Esophagus squamous epithelium (tissue), 5 donors: ENCODE measurements at regions not wholly inside any gene's neighbourhood (a gene's known extent, or its start where the extent isn't known, plus 50 kb on each side); places are given as distances from the start of the nearest gene placed in this dataset.

Source experiments
- DNase-seq: peaks from one replicate; lab custom pipeline; 2025; lab: John Stamatoyannopoulos, UW
- H3K27ac ChIP-seq, 4 donors: fragments of 200-600 bp; sonication (generic); one replicate each; pipeline ENCODE4 v1.5.1; 2016 to 2019; ENCODE audit warnings: mild to moderate bottlenecking in 1 of 4
- H3K27me3 ChIP-seq, 4 donors: fragments of 200-600 bp; sonication (generic); 1 replicate in 3 of 4; 2 replicates in 1 of 4; pipeline versions ENCODE4 v1.5.1 to v1.6.0; 2017 to 2021; ENCODE audit warnings: antibody characterized with exemption in 1 of 4
- H3K36me3 ChIP-seq, 3 donors: fragments of 200-600 bp; sonication (generic); one replicate each; pipeline ENCODE4 v1.5.1; 2016 to 2019
- H3K4me1 ChIP-seq, 3 donors: fragments of 200-600 bp; sonication (generic); one replicate each; pipeline ENCODE4 v1.5.1; 2017 to 2019
- H3K4me3 ChIP-seq, 4 donors: fragments of 200-600 bp; sonication (generic); 1 replicate in 3 of 4; 2 replicates in 1 of 4; pipeline ENCODE4 v1.5.1; 2016 to 2019; ENCODE audit warnings: mild to moderate bottlenecking in 2 of 4, moderate library complexity in 1 of 4
- H3K9me3 ChIP-seq, 3 donors: fragments of 200-600 bp; sonication (generic); one replicate each; pipeline ENCODE4 v1.5.1; 2016 to 2019
- POLR2A ChIP-seq, 4 donors: fragments of 450-650 bp; IDR thresholded peaks; one replicate each; pipeline ENCODE4 v1.6.1; 2017; ENCODE audit warnings: antibody characterized with exemption in 4 of 4, mild to moderate bottlenecking in 4 of 4, moderate library complexity in 3 of 4
- WGBS, 2 donors: methylation state at CpG; one replicate each; pipeline ENCODE4 v1.1.5; 2018; 5-methylcytosine and 5-hydroxymethylcytosine counted together
- intact Hi-C: fragments of 100-400 bp; cut with DNase I; formaldehyde crosslinking; loops from one replicate; pipeline ENCODE4 v1.15.0; 2022
- TF ChIP-seq, protein P1 (sequence below), 6 experiments: fragments of 450-650 bp in 4 of 6; fragments of 200-600 bp in 2 of 6; sonication (generic) in 2 of 6; IDR thresholded peaks; one replicate each; pipeline ENCODE4 v1.5.1; 2016 to 2019; ENCODE audit warnings: antibody characterized with exemption in 6 of 6, mild to moderate bottlenecking in 4 of 6, moderate library complexity in 4 of 6
- donor health status: DM: yes; HTN: yes; CAD: no.

DNA sequence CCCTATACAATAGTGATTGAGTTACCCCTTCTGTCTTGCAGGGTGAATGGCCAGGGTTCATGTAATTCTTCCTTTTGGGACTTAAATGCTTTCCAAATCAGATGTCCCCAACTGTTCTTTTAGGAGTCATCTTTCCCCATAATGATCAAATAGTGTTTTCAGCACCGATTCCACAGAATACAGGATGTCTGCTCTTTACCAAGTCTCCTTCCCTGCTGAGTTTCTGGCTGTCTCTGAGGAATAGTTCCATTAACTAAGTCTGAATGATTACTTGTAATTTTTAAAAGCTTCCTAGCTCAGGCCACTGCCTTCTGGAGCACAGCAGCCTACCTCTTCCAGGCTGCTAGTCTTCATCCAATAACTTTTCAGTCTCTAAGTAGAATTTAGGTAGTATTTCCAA, 630.7 kb upstream of the ZNF608 start:
- TF ChIP-seq POLR2A (IDR thresholded peaks at IDR 0.05): no peak
- TF ChIP-seq, protein P1, sequence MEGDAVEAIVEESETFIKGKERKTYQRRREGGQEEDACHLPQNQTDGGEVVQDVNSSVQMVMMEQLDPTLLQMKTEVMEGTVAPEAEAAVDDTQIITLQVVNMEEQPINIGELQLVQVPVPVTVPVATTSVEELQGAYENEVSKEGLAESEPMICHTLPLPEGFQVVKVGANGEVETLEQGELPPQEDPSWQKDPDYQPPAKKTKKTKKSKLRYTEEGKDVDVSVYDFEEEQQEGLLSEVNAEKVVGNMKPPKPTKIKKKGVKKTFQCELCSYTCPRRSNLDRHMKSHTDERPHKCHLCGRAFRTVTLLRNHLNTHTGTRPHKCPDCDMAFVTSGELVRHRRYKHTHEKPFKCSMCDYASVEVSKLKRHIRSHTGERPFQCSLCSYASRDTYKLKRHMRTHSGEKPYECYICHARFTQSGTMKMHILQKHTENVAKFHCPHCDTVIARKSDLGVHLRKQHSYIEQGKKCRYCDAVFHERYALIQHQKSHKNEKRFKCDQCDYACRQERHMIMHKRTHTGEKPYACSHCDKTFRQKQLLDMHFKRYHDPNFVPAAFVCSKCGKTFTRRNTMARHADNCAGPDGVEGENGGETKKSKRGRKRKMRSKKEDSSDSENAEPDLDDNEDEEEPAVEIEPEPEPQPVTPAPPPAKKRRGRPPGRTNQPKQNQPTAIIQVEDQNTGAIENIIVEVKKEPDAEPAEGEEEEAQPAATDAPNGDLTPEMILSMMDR (IDR thresholded peaks at IDR 0.05): no peak
- no peaks in the 10 kb centered on the region for H3K36me3 ChIP-seq
- H3K4me3 ChIP-seq: no peak overlapping the region
- WGBS, 2 donors: 87 to 93% methylated on average over 1 of the region's 1 CpG
- DNase-seq: no peak
- H3K9me3 ChIP-seq: no peaks in the 10 kb centered on the region
- intact Hi-C loops: no loop called here
- no peaks in the 10 kb centered on the region for H3K27me3 ChIP-seq
- no peaks in the 10 kb centered on the region for H3K4me1 ChIP-seq
- no peak overlapping the region for H3K27ac ChIP-seq

DNA sequence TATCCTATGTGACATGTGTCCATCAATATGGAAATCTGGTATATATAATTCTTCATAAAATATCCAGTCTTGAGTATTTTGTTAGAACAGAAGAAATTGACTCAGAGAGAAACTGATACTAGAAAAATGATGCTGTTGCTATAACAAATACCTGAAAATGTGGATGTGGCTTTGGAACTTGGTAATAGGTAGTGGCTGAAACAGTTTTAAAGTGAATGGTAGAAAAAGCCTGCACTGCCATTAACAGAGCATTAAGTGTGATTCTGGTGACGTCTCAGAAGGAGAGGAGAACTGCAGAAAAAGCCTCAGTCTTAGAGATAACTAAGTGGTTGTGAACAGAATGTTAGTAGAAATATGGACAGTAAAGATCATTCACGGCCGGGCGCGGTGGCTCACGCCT, 634.9 kb upstream of the ZNF608 start:
- Histone ChIP-seq H3K4me1 (no peaks in the 10 kb centered on the region), H3K4me3 (no peak overlapping the region), H3K36me3 (no peaks in the 10 kb centered on the region), H3K27ac (no peak overlapping the region), H3K27me3 (no peaks in the 10 kb centered on the region), H3K9me3 (no peaks in the 10 kb centered on the region)
- DNase-seq: no peak
- TF ChIP-seq, protein P1 (IDR thresholded peaks at IDR 0.05): no peak
- TF ChIP-seq POLR2A (IDR thresholded peaks at IDR 0.05): no peak
- WGBS, 2 donors: 80 to 96% methylated on average over 4 to 6 of the region's 6 CpGs
- intact Hi-C loops: no loop called here

DNA sequence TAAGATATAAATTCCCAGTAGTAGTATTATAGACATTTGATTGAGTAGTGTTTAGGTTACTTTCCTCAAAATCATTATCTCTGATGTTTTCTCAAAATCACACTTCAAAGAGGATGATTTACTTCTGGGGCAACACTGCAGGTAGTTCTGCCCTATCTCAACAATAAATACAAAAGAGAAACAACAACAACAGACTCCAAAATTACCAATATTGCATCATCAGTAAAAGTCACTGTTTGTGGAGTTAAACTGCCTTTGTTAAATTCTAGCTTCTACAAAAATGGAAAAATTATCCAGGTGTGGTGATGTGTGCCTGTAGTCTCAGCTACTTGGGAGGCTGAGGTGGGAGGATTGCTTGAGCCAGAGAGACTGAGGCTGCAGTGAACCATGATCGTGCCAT, 637.6 kb upstream of the ZNF608 start:
- WGBS, 2 donors: 83 to 88% methylated on average over 1 of the region's 1 CpG
- no peaks in the 10 kb centered on the region for H3K4me1 ChIP-seq
- H3K36me3 ChIP-seq: no peaks in the 10 kb centered on the region
- H3K4me3 ChIP-seq: no peak overlapping the region
- TF ChIP-seq, protein P1 (IDR thresholded peaks at IDR 0.05): no peak
- TF ChIP-seq POLR2A (IDR thresholded peaks at IDR 0.05): no peak
- no peaks in the 10 kb centered on the region for H3K27me3 ChIP-seq
- DNase-seq: no peak
- H3K9me3 ChIP-seq: no peaks in the 10 kb centered on the region
- no peak overlapping the region for H3K27ac ChIP-seq
- intact Hi-C loops: no loop called here

DNA sequence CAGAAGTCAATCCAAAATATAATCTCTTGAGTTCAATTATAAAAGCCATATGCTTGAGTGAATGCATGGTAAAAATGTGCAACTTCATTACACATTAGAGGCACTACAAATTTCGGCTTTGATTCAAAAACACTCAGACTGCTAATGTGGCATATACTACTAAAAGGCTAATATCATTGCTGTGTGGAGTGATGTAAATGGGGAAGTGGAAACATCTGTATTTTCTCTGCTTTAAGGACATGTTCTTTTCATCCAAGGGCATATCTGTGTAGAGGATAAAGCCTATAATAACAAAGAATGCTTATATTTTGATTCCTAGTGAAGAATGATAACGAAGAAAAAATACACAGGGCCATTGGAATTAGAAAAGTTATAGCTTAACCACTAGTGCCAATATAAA, 643.9 kb upstream of the ZNF608 start:
- 44 to 59% methylated on average over 2 of the region's 2 CpGs for WGBS, 2 donors

DNA sequence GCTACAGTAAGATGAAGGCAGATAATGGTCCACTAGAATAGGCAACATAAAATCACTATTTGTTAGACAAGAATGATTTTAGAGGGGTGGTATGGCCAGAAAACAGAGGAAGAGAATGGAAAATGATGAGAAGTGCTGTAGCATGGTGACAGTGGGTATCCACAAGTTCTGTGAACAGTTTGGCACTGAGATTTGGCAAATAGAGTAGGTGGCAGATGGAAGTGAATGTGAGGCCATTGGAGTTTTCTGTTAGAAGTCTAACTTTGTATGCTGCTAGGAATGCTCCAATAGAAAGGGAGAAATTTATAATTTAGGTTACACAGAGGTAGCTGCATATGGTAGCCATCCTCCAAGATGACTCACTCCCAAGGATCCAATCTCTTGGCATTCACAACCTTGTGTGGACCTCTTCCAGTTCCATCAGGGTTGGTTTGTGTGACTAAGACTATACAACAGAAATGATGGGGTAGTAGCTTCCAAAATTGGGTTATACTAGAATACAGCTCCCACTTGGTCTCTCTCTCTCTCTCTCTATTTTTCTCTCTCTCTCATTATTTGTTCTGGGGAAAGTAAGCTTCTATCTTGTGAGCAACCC, 646.9 kb upstream of the ZNF608 start:
- intact Hi-C loops: no loop called here
- Histone ChIP-seq H3K4me3 (no peak overlapping the region), H3K36me3 (no peaks in the 10 kb centered on the region), H3K27ac (no peak overlapping the region), H3K27me3 (no peaks in the 10 kb centered on the region), H3K4me1 (peaks cover 0 to 3% (median 0%) of the 10 kb centered on the region in 3 donors), H3K9me3 (no peaks in the 10 kb centered on the region)
- TF ChIP-seq, protein P1 (IDR thresholded peaks at IDR 0.05): no peak
- TF ChIP-seq POLR2A (IDR thresholded peaks at IDR 0.05): no peak
- no peak for DNase-seq

More for the DNA sequence above, 643.9 kb upstream of the ZNF608 start:
- no peak overlapping the region for H3K27ac ChIP-seq
- no peak overlapping the region for H3K4me3 ChIP-seq
- TF ChIP-seq, protein P1 (IDR thresholded peaks at IDR 0.05): no peak
- TF ChIP-seq POLR2A (IDR thresholded peaks at IDR 0.05): no peak
- H3K36me3 ChIP-seq: no peaks in the 10 kb centered on the region
- intact Hi-C loops: no loop called here
- H3K27me3 ChIP-seq: no peaks in the 10 kb centered on the region
- no peak for DNase-seq
- peaks cover 0 to 3% (median 0%) of the 10 kb centered on the region in 3 donors for H3K4me1 ChIP-seq
- no peaks in the 10 kb centered on the region for H3K9me3 ChIP-seq
